NT2/D1 (cell line): ENCODE measurements at regions not wholly inside any gene's neighbourhood (a gene's known extent, or its start where the extent isn't known, plus 50 kb on each side); places are given as distances from the start of the nearest gene placed in this dataset.

Experiments used
- DNase-seq: peaks from one replicate; pipeline ENCODE4 v3.0.0-alpha.2; 2011; ENCODE audit warnings: low read depth, low spot score
- H3K27me3 ChIP-seq: 2 replicates; pipeline ENCODE4 v1.6.0; 2011; ENCODE audit warnings: mild to moderate bottlenecking; ENCODE audit not compliant: insufficient read length, insufficient read depth
- H3K36me3 ChIP-seq: 2 replicates; pipeline ENCODE4 v1.6.1; 2011; ENCODE audit warnings: mild to moderate bottlenecking, low read length, mixed read lengths; ENCODE audit not compliant: insufficient read depth, insufficient read length
- H3K4me1 ChIP-seq: 2 replicates; pipeline ENCODE4 v1.5.1; 2011; ENCODE audit not compliant: insufficient read depth, insufficient read length
- H3K4me3 ChIP-seq: 2 replicates; pipeline ENCODE4 v1.5.1; 2011; ENCODE audit warnings: low read depth; ENCODE audit not compliant: insufficient read length
- H3K9ac ChIP-seq: 2 replicates; pipeline ENCODE4 v1.6.0; 2011; ENCODE audit warnings: low read depth; ENCODE audit not compliant: insufficient read length
- H3K9me3 ChIP-seq: 2 replicates; pipeline ENCODE4 v1.5.1; 2011; ENCODE audit warnings: mild to moderate bottlenecking, low read length; ENCODE audit not compliant: insufficient read depth
- SUZ12 ChIP-seq: IDR thresholded peaks from 2 replicates; pipeline ENCODE4 v1.6.1; 2011; ENCODE audit not compliant: insufficient read length, insufficient read depth; ENCODE audit errors: extremely low read depth
- YY1 ChIP-seq: IDR thresholded peaks from 2 replicates; pipeline ENCODE4 v1.6.1; 2011; ENCODE audit not compliant: insufficient read length, insufficient read depth
- ZNF274 ChIP-seq: IDR thresholded peaks from 2 replicates; pipeline ENCODE4 v1.6.1; 2011; ENCODE audit warnings: mild to moderate bottlenecking, low read depth, low read length

GRCh38 chr5:152853361-152853760, 448.3 kb upstream of the NMUR2 start:
- Histone ChIP-seq H3K27me3 (no peaks in the 10 kb centered on the region), H3K4me3 (no peak overlapping the region), H3K4me1 (no peaks in the 10 kb centered on the region), H3K9ac (no peak overlapping the region), H3K9me3 (no peaks in the 10 kb centered on the region), H3K36me3 (no peaks in the 10 kb centered on the region)
- TF ChIP-seq YY1 (no peak), SUZ12 (no peak), ZNF274 (no peak)
- no peak for DNase-seq

GRCh38 chr5:152855441-152855840, 450.4 kb upstream of the NMUR2 start:
- Histone ChIP-seq H3K9me3 (no peaks in the 10 kb centered on the region), H3K36me3 (no peaks in the 10 kb centered on the region), H3K4me3 (no peak overlapping the region), H3K9ac (no peak overlapping the region), H3K27me3 (no peaks in the 10 kb centered on the region), H3K4me1 (no peaks in the 10 kb centered on the region)
- no peak for DNase-seq
- TF ChIP-seq YY1 (no peak), SUZ12 (no peak), ZNF274 (no peak)

GRCh38 chr5:152861231-152861630, 456.2 kb upstream of the NMUR2 start:
- Histone ChIP-seq H3K9me3 (no peaks in the 10 kb centered on the region), H3K27me3 (no peaks in the 10 kb centered on the region), H3K4me3 (no peak overlapping the region), H3K4me1 (no peaks in the 10 kb centered on the region), H3K9ac (no peak overlapping the region), H3K36me3 (no peaks in the 10 kb centered on the region)
- TF ChIP-seq ZNF274: no peak
- no peak for TF ChIP-seq YY1
- no peak for TF ChIP-seq SUZ12
- DNase-seq: no peak

DNA sequence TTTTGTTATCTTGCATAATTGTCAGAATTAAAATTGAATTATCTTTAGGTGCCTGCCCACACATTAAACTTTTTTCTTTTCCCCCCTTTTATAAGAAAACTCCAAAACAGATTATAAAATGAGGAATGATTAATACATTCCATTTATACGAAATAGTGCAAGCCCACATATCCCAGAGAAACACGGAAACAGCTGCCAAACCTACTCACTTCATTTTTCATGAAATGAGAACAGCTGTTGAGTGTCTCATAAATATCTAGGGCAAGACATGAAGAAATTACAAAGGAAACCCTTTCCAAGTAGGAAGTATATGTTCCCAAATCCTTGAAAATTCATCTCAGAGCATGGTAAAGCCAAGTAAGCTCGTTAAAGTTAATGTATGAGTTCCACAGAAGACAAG, 459.4 kb upstream of the NMUR2 start:
- Histone ChIP-seq H3K9ac (no peak overlapping the region), H3K27me3 (no peaks in the 10 kb centered on the region), H3K4me3 (no peak overlapping the region), H3K4me1 (no peaks in the 10 kb centered on the region), H3K9me3 (no peaks in the 10 kb centered on the region), H3K36me3 (no peaks in the 10 kb centered on the region)
- TF ChIP-seq SUZ12: no peak
- no peak for TF ChIP-seq YY1
- no peak for TF ChIP-seq ZNF274
- no peak for DNase-seq

GRCh38 chr5:152864991-152865390, 459.9 kb upstream of the NMUR2 start:
- Histone ChIP-seq H3K9me3 (no peaks in the 10 kb centered on the region), H3K9ac (no peak overlapping the region), H3K36me3 (no peaks in the 10 kb centered on the region)

GRCh38 chr5:152869971-152870370, 464.9 kb upstream of the NMUR2 start:
- Histone ChIP-seq H3K4me3 (no peak overlapping the region), H3K36me3 (no peaks in the 10 kb centered on the region), H3K9me3 (no peaks in the 10 kb centered on the region), H3K27me3 (no peaks in the 10 kb centered on the region), H3K4me1 (no peaks in the 10 kb centered on the region), H3K9ac (no peak overlapping the region)
- TF ChIP-seq SUZ12: no peak
- no peak for TF ChIP-seq ZNF274
- no peak for TF ChIP-seq YY1
- DNase-seq: no peak

More at GRCh38 chr5:152864991-152865390, 459.9 kb upstream of the NMUR2 start:
- Histone ChIP-seq H3K4me1 (no peaks in the 10 kb centered on the region), H3K27me3 (no peaks in the 10 kb centered on the region), H3K4me3 (no peak overlapping the region)
- TF ChIP-seq ZNF274 (no peak), SUZ12 (no peak), YY1 (no peak)
- DNase-seq: no peak

DNA sequence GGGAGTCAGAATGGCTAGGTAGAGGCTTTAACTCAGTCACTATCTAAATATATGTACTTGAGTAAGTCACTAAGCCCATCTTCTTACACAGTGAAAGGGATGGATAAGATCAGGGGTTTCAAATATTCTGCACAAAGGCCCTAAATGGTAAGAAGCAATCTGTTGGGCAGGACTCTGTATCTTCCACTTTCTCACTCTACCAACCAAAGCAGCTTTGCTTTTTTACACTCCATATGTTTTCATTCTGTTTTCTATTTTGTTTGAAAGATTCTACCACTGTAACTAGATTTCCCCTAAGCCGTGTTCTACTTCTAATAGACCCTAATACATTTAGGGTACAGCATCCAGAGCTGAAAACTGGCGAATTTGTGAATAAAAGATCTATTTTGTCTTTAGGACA, 477.5 kb upstream of the NMUR2 start:
- H3K27me3 ChIP-seq: no peaks in the 10 kb centered on the region
- DNase-seq: no peak
- H3K4me1 ChIP-seq: no peaks in the 10 kb centered on the region
- H3K36me3 ChIP-seq: no peaks in the 10 kb centered on the region
- H3K9me3 ChIP-seq: no peaks in the 10 kb centered on the region
- no peak overlapping the region for H3K9ac ChIP-seq
- no peak overlapping the region for H3K4me3 ChIP-seq
- TF ChIP-seq ZNF274 (no peak), SUZ12 (no peak), YY1 (no peak)
